Activated naive CD8-positive, alpha-beta T cell (primary cell): ENCODE measurements at regions not wholly inside any gene's neighbourhood (a gene's known extent, or its start where the extent isn't known, plus 50 kb on each side); places are given as distances from the start of the nearest gene placed in this dataset.

Source experiments
- H3K27ac Mint-ChIP-seq: one replicate; pipeline ENCODE4 v1.8.0; 2021; ENCODE audit warnings: mixed read lengths
- H3K27me3 Mint-ChIP-seq: one replicate; pipeline ENCODE4 v1.8.0; 2021; ENCODE audit warnings: mixed read lengths
- H3K36me3 Mint-ChIP-seq: one replicate; pipeline ENCODE4 v1.8.0; 2021; ENCODE audit warnings: mixed read lengths
- H3K4me1 Mint-ChIP-seq: one replicate; pipeline ENCODE4 v1.8.0; 2021; ENCODE audit warnings: low read depth, mixed read lengths
- H3K4me3 Mint-ChIP-seq: one replicate; pipeline ENCODE4 v1.8.0; 2021; ENCODE audit warnings: mild to moderate bottlenecking, mixed read lengths
- H3K9me3 Mint-ChIP-seq: one replicate; pipeline ENCODE4 v1.8.0; 2021; ENCODE audit warnings: low read depth, mixed read lengths

DNA sequence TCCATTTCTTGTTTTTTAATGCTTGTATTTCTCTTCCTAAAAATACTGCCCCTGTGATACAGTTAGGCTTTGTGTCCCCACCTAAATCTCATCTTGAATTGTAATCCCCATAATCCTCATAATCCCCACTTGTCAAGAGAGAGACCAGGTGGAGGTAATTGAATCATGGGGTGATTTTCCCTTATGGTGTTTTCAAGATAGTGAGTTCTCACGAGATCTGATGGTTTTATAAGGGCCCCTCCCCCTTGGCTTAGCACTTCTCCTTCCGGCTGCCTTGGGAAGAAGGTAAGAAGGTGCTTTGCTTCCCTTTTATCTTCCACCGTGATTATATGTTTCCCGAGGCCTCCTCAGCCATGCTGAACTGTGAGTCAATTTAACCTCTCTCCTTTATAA, 227.4 kb downstream of the MAN2A1 start:
- Mint-ChIP-seq H3K27me3 (no peaks in the 10 kb centered on the region), H3K36me3 (peaks cover 7% of the 10 kb centered on the region), H3K9me3 (no peaks in the 10 kb centered on the region), H3K27ac (no peak overlapping the region), H3K4me3 (no peak overlapping the region), H3K4me1 (peaks cover 45% of the 10 kb centered on the region)

DNA sequence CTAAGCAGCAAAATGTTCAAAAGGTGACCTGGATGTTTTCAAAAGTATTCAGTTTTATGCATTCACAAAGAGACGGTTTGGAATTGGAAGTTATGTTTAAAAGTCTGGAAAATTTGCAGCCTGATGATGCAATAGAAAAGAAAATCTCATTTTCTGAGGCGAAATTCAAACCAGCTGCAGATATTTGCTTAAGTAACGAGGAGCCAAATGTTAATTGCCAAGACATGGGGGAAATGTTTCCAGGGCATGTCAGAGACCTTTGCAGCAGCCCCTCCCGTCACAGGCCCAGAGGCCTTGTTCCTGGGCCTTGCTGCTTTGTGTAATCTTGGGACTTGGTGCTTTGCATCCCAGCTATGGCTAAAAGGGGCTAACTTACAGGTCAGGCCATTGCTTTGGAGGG, 228.2 kb downstream of the MAN2A1 start:
- peaks cover 7% of the 10 kb centered on the region for H3K36me3 Mint-ChIP-seq
- peaks cover 50% of the 10 kb centered on the region for H3K4me1 Mint-ChIP-seq
- no peaks in the 10 kb centered on the region for H3K9me3 Mint-ChIP-seq
- no peak overlapping the region for H3K27ac Mint-ChIP-seq
- H3K27me3 Mint-ChIP-seq, result no peaks in the 10 kb centered on the region
- H3K4me3 Mint-ChIP-seq, result no peak overlapping the region

DNA sequence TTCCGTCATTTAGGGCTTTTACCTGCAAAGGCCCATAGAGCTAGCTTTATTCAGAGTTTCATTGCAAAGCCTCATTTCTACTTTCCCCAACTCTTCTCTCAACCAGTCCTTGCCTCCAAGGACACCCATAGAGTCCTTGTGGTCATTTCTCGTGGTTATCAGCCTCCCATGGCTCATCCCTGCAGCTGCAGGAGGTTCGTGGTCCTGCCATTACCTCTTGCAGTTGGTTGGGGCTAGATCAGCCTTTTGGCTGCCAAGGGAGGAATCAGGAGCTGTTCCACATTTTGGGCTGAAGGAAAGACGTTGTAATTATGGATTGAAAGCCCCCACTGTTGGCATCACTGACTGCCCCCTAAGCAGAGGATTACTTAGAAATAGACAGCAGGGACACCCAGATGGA, 231.0 kb downstream of the MAN2A1 start:
- Mint-ChIP-seq H3K27ac (peak overlapping the region; percentile 93), H3K27me3 (no peaks in the 10 kb centered on the region), H3K4me3 (peak overlapping the region; percentile 78), H3K36me3 (peaks cover 7% of the 10 kb centered on the region), H3K4me1 (peaks cover 47% of the 10 kb centered on the region), H3K9me3 (no peaks in the 10 kb centered on the region)

DNA sequence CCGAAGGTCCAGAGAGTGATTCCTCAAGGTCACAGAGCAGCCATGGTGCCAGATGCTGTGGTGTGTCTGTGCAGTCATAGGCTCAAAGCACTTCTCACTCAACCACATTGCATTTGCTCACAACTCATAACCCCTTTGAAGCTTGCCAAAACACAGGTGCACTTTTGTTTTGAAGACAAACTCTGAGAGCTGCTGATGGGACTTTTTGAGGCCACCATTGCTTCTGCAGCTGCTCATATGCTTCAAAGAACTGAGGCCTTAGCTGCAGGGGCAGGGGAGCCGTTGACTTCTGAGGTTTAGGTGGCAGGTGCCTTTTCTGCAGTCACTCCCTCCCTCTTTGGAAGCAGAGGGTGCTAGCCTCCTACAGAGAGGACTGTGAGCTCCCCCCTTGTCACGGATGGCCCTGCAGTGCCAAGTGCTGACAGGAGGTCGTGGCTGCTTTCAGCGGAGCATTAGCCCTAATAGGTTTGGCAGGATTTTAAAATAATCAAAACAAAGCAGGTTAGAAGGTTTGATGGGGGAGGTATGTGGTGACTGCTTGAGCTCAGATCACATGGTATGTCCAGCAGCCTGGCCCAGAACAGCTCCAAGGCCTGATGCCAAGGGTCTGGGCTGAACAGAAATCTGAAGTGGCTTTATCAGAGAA, 232.1 kb downstream of the MAN2A1 start:
- Mint-ChIP-seq H3K9me3 (no peaks in the 10 kb centered on the region), H3K4me3 (peak overlapping the region; percentile 78)

DNA sequence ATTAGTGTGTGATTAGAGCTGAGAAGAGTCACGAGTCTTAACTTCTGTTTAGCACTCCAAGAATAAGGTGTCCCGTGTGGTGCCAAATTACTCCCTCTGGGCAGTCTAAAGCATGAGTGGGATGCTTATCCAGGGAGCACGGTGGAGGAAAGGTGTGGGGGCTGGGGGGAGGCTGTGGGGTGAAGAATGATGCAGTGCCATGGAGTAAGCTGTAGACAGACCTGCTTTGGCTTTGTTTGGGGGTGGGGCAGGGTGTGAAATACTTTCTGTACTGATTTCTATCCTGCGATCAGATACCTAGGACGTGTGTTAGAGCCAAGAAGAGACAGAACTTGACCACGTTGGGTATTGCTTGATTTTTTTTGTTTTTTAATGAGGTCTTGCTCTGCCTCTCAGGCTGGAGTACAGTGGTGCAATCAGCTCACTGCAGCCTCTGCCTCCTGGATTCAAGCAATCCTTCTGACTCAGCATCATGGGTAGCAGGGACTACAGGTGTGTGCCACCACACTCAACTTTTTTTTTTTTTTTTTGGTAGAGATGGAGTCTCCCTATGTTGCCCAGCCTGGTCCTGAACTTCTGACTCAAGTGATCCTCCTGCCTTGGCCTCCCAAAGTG, 232.8 kb downstream of the MAN2A1 start:
- peak overlapping the region; percentile 78 for H3K4me3 Mint-ChIP-seq
- H3K36me3 Mint-ChIP-seq, result peaks cover 9% of the 10 kb centered on the region
- H3K27me3 Mint-ChIP-seq, result no peaks in the 10 kb centered on the region
- peak overlapping the region; percentile 93 for H3K27ac Mint-ChIP-seq
- peaks cover 45% of the 10 kb centered on the region for H3K4me1 Mint-ChIP-seq
- H3K9me3 Mint-ChIP-seq, result no peaks in the 10 kb centered on the region

More for the DNA sequence above, 232.1 kb downstream of the MAN2A1 start:
- Mint-ChIP-seq H3K27me3 (no peaks in the 10 kb centered on the region), H3K36me3 (peaks cover 7% of the 10 kb centered on the region), H3K27ac (peak overlapping the region; percentile 93), H3K4me1 (peaks cover 45% of the 10 kb centered on the region)

GRCh38 chr5:109923205-109923604, 233.5 kb downstream of the MAN2A1 start:
- H3K4me3 Mint-ChIP-seq, result no peak overlapping the region
- peaks cover 10% of the 10 kb centered on the region for H3K36me3 Mint-ChIP-seq
- no peaks in the 10 kb centered on the region for H3K9me3 Mint-ChIP-seq
- H3K27me3 Mint-ChIP-seq, result no peaks in the 10 kb centered on the region
- H3K27ac Mint-ChIP-seq, result peak overlapping the region; percentile 70
- peaks cover 45% of the 10 kb centered on the region for H3K4me1 Mint-ChIP-seq

DNA sequence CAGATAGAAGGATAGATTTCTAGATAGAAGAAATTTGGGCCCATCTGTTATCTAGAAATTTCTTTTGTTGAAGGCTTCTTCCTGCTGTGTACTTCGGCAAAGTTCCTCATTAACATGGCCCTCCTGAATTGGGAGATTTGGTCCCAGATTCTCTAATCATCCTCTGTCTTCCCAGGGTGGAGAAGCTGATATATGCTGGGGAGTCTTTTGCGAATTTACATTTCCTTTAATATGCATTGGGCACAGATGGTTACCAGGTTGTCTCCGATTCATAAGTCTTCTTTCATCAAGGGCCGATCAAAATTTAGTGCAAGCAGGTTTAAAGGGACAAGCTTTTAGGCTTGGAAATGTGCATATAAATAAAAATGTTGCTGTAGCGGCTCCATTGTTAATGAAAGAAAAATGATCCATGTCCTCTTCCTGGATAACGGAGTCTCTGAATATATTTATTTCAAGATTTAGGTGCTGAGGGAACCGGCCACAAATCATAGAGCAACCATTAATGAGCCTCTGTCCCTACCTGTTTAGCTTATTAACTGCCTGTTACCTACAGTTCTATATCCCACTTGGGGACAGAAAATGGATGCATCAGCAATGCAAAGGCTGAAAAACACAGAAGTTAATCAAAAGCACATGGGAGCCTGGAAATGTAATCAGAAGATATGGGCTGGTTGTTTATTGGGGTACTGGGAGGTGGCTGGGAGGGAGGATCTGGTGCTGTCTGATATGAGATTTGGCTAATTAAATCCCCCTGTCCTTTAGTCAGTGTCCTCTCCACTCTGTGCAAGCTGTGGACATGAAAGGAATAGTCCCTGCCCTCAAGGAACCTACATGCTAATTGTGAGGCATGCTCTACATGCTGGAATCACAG, 234.7 kb downstream of the MAN2A1 start:
- Mint-ChIP-seq H3K27me3 (no peaks in the 10 kb centered on the region), H3K4me3 (no peak overlapping the region), H3K9me3 (no peaks in the 10 kb centered on the region), H3K36me3 (peaks cover 11% of the 10 kb centered on the region), H3K4me1 (peaks cover 45% of the 10 kb centered on the region), H3K27ac (peak overlapping the region; percentile 5)

DNA sequence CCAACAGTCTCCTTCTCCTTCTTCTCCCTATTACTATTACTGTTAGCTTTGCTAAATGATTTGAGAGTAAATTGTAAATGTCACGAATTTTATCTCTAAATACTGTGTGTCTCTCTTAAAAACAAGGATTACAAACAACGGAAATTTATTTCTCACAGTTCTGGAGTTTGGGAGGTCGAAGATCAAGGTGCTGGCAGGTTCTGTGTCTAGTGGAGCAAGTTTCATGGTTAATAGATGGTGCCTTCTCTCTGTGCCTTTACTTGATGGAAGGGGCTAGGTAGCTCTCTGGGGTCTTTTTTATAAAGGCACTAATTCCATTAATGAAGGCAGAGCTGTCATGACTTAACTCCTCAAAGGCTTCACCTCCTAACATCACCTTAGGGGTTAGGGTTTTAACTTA, 237.9 kb downstream of the MAN2A1 start:
- Mint-ChIP-seq H3K27ac (no peak overlapping the region), H3K4me1 (peaks cover 23% of the 10 kb centered on the region), H3K9me3 (no peaks in the 10 kb centered on the region), H3K4me3 (no peak overlapping the region), H3K36me3 (peaks cover 8% of the 10 kb centered on the region), H3K27me3 (no peaks in the 10 kb centered on the region)

- H3K4me1 Mint-ChIP-seq, result peaks cover 20% of the 10 kb centered on the region
- H3K27ac Mint-ChIP-seq, result no peak overlapping the region
- H3K27me3 Mint-ChIP-seq, result no peaks in the 10 kb centered on the region
- H3K9me3 Mint-ChIP-seq, result no peaks in the 10 kb centered on the region
- H3K36me3 Mint-ChIP-seq, result peaks cover 8% of the 10 kb centered on the region
- no peak overlapping the region for H3K4me3 Mint-ChIP-seq
These were observed 238.3 kb downstream of the MAN2A1 start for GRCh38 chr5:109928046-109928445.

GRCh38 chr5:109928811-109929210, 239.1 kb downstream of the MAN2A1 start:
- Mint-ChIP-seq H3K36me3 (peaks cover 10% of the 10 kb centered on the region), H3K4me3 (no peak overlapping the region), H3K9me3 (no peaks in the 10 kb centered on the region), H3K27me3 (no peaks in the 10 kb centered on the region), H3K4me1 (peaks cover 12% of the 10 kb centered on the region), H3K27ac (no peak overlapping the region)

GRCh38 chr5:109929376-109929775, 239.6 kb downstream of the MAN2A1 start:
- H3K4me3 Mint-ChIP-seq, result no peak overlapping the region
- H3K4me1 Mint-ChIP-seq, result peaks cover 6% of the 10 kb centered on the region
- H3K27me3 Mint-ChIP-seq, result no peaks in the 10 kb centered on the region
- peaks cover 10% of the 10 kb centered on the region for H3K36me3 Mint-ChIP-seq
- H3K27ac Mint-ChIP-seq, result no peak overlapping the region
- no peaks in the 10 kb centered on the region for H3K9me3 Mint-ChIP-seq

DNA sequence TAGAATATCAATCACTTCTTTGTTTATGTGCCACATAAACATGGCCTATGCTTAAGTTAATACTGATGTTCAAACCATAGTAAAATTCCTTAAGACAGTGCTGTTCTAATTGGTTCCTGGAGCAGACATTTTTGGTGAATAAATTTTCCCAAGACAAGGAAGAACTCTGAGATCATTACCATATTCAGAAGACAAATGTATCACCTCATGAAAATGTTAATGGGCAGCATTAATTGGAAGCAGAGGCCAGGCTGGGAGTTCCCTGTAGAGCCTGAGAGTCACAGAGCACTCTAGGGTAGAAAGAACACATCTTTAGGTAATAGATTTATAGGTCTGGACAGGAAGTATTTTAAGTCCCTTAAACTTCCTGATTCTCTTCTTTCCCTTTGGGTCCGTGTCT, 240.2 kb downstream of the MAN2A1 start:
- Mint-ChIP-seq H3K27ac (no peak overlapping the region), H3K4me3 (no peak overlapping the region), H3K27me3 (no peaks in the 10 kb centered on the region), H3K9me3 (no peaks in the 10 kb centered on the region), H3K4me1 (peaks cover 5% of the 10 kb centered on the region), H3K36me3 (peaks cover 10% of the 10 kb centered on the region)

GRCh38 chr5:109931049-109931780, 241.5 kb downstream of the MAN2A1 start:
- H3K4me3 Mint-ChIP-seq, result no peak overlapping the region
- H3K9me3 Mint-ChIP-seq, result no peaks in the 10 kb centered on the region
- H3K4me1 Mint-ChIP-seq, result peaks cover 8% of the 10 kb centered on the region
- H3K27ac Mint-ChIP-seq, result no peak overlapping the region
- peaks cover 12% of the 10 kb centered on the region for H3K36me3 Mint-ChIP-seq
- no peaks in the 10 kb centered on the region for H3K27me3 Mint-ChIP-seq

DNA sequence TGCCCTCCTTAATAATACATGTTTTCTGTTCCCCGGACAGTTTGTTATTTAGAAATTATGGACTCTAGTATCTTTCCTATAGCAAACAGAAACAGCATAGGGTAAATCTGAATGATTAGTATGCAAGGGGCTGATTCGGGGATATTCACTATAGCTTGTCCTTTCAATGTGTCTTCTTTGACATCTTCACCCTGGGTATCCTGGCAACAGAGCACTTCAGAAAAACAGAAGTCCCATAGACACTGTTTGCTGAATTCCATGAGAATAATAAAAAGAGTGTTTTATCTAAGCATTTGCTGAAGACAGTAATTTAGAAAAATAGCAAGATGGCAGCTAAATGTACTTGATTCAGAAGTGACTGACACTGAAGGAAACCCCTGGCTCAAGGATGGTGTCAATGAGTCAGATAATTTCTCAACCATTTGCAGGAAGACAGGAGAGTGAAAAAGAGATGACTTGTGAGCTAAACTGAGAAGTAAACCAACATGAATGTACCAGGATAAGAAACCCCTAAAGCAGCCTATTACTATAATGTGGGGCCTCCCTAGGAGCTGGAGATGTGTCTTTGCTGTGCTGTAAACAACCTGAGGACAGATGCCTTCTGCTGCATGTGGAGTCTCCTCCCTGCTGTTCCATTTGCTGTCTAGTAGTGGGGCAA, 246.2 kb downstream of the MAN2A1 start:
- Mint-ChIP-seq H3K4me3 (no peak overlapping the region), H3K4me1 (peaks cover 19% of the 10 kb centered on the region), H3K27ac (peak overlapping the region; percentile 11), H3K36me3 (peaks cover 4% of the 10 kb centered on the region), H3K9me3 (no peaks in the 10 kb centered on the region), H3K27me3 (no peaks in the 10 kb centered on the region)
